GM12891 (cell line): ENCODE measurements at regions not wholly inside any gene's neighbourhood (a gene's known extent, or its start where the extent isn't known, plus 50 kb on each side); places are given as distances from the start of the nearest gene placed in this dataset.
A peak's percentile ranks its signal among the peaks of the same experiment; 100 is the strongest.

Source experiments
- DNase-seq: peaks from one replicate; pipeline ENCODE4 v3.0.0; 2011; ENCODE audit warnings: low spot score; ENCODE audit not compliant: insufficient read length
- FAIRE-seq: peaks from 2 replicates; lab custom pipeline; 2011; peaks lifted over from hg19 to GRCh38; lab: Jason Lieb, UNC
- PAX5 ChIP-seq: IDR thresholded peaks from 2 replicates; pipeline ENCODE4 v1.6.1; 2011; ENCODE audit warnings: low read length, moderate library complexity, mild to moderate bottlenecking; ENCODE audit not compliant: insufficient read depth, severe bottlenecking
- POLR2A ChIP-seq: IDR thresholded peaks from 2 replicates; pipeline ENCODE4 v1.6.1; 2011; ENCODE audit warnings: low read depth, low read length, control low read depth
- POLR2AphosphoS5 ChIP-seq: IDR thresholded peaks from 2 replicates; pipeline ENCODE4 v1.6.1; 2011; ENCODE audit warnings: low read depth, low read length, control low read depth
- POU2F2 ChIP-seq: IDR thresholded peaks from 2 replicates; pipeline ENCODE4 v1.6.1; 2011; ENCODE audit warnings: low read depth, mild to moderate bottlenecking, control low read depth, low read length, moderate library complexity
- SPI1 ChIP-seq: IDR thresholded peaks from 2 replicates; pipeline ENCODE4 v1.6.1; 2011; ENCODE audit warnings: low read depth, low read length, control low read depth
- TAF1 ChIP-seq: IDR thresholded peaks from 2 replicates; pipeline ENCODE4 v1.6.1; 2011; ENCODE audit warnings: low read depth, low read length, control low read depth

DNA sequence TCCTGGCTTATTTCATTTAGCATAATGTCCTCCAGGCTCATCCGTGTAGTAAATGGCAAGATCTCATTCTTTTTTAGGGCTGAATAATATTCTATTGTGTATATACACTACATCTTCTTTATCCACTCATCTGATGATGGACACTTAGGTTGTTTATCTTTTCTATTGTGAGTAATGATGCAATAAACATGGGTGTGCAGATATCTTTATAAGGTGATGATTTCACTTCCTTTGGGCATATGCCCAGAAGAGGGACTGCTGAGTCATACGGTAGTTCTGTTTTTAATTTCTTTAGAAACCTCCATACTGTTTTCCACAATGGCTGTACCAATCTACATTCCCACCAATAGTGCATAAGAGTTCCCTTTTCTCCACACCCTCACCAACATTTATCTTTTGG lies 317.6 kb upstream of the CNKSR2 start:
- no peak for TF ChIP-seq TAF1
- no peak for TF ChIP-seq PAX5
- TF ChIP-seq POLR2A = no peak
- TF ChIP-seq POU2F2 = no peak
- no peak for TF ChIP-seq POLR2AphosphoS5
- no peak for TF ChIP-seq SPI1
- DNase-seq (no peak), FAIRE-seq (no peak)

DNA sequence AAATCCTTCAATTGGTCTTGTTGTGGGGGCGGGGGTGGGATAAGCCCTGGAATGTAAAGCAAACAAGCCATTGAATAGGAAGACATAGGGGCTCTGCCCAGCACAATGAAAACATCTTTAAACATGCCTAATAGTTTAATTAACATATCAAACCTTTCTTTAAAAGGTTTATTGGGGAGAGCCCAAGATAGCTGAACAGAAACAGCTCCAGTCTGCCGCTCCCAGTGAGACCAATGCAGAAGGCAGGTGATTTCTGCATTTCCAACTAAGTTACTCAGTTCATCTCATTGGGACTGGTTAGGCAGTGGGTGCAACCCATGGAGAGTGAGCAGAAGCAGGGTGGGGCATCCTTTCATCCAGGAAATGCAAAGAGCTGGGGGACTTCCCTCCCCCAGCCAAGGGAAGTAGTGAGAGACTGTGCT lies 327.2 kb upstream of the CNKSR2 start:
- TF ChIP-seq POLR2A = no peak
- TF ChIP-seq PAX5 = no peak
- TF ChIP-seq TAF1 = no peak
- TF ChIP-seq POLR2AphosphoS5 = no peak
- no peak for TF ChIP-seq POU2F2
- no peak for TF ChIP-seq SPI1
- DNase-seq (no peak), FAIRE-seq (no peak)

DNA sequence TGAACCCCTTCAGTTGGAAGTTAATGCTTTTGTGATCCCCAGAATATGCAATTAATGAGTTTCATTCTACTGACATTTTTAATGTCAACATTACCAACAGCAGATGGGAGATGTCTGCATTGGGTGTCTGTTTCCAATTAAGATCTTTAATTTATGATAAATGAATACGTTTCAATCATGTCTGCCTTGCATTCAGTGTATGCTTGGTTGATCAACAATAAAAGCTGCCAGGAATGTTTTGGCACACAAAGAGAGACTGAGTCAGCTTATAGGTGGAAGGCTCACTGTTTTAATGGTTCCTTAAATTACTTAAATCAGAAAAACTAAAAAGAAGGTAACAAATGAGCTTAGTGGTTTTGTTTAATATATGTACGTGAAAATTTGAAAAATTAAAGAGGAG lies 359.9 kb upstream of the CNKSR2 start:
- no peak for FAIRE-seq
- TF ChIP-seq TAF1 = no peak
- no peak for TF ChIP-seq SPI1
- no peak for TF ChIP-seq PAX5
- no peak for TF ChIP-seq POLR2A
- TF ChIP-seq POU2F2 = no peak
- TF ChIP-seq POLR2AphosphoS5 = no peak
- no peak for DNase-seq

DNA sequence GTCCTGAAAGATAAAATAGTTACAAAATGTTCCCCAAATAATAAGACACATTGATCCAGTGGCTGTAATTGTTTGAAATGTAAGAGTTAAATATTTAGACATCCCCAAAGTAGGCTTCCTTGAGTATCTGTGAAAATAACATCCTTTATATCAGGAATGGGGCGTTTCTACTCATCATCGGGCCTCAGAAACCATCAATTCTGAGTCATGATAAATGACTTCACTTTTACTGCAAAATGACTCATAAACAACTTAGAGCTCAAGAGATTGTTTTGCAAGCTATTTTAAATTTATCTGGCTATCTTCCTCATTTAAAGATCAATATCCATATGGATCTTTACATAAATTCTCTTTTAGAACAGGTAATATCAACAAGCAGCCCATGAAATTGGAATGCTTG lies 369.4 kb upstream of the CNKSR2 start:
- no peak for DNase-seq
- TF ChIP-seq TAF1 (no peak), POLR2AphosphoS5 (no peak)
- no peak for FAIRE-seq

DNA sequence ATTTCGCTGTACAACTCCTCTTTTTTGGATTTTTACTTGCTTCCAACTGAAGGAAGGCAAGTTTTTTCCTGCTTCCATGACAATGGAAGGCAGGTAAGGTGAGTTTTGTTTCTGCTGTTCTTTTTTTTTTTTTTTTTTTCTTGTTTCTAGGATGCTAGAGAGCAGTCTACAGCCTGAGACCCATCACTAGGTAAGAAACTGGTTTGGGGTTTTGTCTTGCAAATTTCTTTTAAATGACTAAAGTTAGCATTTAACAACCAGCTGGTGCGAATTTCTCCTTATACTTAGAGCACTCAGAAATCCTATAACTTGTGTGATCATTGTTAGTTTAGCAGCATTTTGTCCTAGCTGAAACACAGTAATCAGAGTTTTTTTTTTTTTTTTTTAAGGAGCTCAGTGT lies 378.4 kb upstream of the CNKSR2 start:
- FAIRE-seq (no peak), DNase-seq (no peak)
- no peak for TF ChIP-seq POU2F2
- TF ChIP-seq POLR2A = no peak
- TF ChIP-seq TAF1 = no peak
- no peak for TF ChIP-seq SPI1
- no peak for TF ChIP-seq PAX5
- no peak for TF ChIP-seq POLR2AphosphoS5

DNA sequence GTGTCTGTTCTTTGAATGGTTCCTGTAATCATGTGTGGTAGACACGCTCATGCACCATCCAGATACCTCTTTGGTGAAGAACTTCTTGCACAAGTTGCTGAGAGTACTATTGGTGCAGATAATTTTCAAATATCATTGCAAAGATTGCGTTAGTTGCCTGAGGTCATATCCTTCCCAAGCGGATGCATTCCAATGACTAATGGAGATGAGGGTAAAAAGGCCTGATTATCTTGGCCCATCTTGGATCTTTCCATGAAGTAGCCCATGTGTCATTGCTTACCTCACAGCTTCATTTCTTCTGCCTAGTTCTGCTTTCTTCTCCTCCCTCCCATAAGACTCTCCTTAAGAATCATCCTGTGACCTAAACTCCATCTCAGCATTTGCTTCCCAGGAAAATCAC lies 384.9 kb upstream of the CNKSR2 start:
- TF ChIP-seq POU2F2 = no peak
- TF ChIP-seq PAX5 = no peak
- DNase-seq (no peak), FAIRE-seq (no peak)

DNA sequence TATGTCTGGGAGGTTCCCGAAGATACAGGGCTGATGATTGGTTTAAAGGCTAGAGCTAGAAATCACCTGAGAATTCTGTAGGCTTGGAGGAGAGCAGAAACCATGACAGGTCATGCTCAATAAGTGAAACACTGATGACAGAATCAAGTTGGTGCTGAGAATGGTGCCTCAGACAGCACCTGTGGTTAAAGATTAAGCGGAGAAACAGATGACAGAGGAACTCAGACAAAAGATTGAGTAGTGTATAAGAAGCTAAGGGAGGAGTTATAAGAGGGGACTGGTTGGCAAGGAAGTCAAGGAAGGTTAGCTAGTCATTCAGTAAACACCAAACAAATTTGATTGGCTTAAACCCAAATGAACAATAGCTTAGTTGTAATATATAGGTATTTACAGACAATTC lies 385.4 kb upstream of the CNKSR2 start:
- no peak for TF ChIP-seq TAF1
- TF ChIP-seq POLR2AphosphoS5 = no peak
- TF ChIP-seq POU2F2 = no peak
- no peak for TF ChIP-seq SPI1
- no peak for TF ChIP-seq PAX5
- TF ChIP-seq POLR2A = no peak
- FAIRE-seq = peak; percentile 5
- no peak for DNase-seq

DNA sequence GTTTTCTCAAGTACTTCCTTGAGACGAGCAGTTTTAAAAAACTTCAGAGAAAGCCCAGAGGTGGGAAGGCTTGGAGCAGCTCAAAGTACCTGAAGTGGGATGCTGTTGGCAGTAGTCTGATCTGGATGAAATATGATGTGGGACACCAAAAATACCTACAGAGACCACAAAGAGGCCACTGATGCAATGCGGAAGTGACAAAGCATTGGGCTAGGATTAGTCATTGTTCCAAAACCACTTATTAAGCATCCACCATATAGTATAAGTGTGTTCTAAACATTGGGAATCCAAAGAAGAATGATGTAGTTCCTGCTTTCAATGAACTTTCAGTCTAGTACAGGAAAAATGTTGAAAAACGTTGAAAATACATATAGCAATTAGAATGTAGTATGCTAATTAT lies 386.1 kb upstream of the CNKSR2 start:
- TF ChIP-seq TAF1 (no peak), POLR2A (no peak), POLR2AphosphoS5 (no peak), PAX5 (no peak), POU2F2 (no peak), SPI1 (no peak)
- FAIRE-seq (no peak), DNase-seq (no peak)

DNA sequence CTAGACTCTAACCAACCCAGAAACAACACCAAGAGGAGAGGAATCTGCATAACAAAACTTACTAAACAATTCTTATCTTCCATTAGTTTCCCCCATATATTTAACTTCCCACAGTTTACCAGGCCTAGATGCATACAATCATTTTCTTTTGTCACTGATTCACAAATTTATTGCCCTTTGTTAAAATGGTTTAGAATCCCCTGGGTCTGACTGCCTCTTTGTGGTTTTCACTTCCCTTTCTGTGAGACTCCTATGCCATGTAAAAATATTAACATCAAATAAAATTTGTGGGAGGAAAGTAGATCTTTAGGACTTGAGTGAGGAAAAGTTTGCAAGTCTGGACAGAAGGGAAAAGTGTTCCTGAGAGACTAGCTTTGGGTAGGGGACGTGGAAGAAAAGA lies 393.8 kb upstream of the CNKSR2 start:
- DNase-seq (no peak), FAIRE-seq (no peak)

DNA sequence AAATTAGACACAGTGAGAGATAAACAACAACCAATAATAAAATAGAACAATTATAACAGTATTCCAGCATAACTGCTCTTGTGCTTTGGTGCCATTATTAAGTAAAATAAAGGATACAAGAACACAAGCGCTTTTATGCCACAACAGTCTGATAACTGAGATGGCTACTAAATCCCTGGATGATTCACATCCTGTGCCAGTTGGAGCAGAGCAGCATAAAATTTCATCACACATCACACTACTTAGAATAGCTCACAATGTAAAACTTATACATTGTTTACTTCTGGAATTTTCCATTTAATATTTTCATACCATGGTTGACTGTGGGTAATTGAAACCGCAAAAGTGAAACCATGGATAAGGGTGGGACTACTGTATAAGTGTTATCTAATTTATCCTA lies 399.9 kb upstream of the CNKSR2 start:
- TF ChIP-seq POU2F2 (no peak), SPI1 (no peak), POLR2AphosphoS5 (no peak)
- no peak for FAIRE-seq
- no peak for DNase-seq

More for the DNA sequence above, 393.8 kb upstream of the CNKSR2 start:
- TF ChIP-seq POLR2A = no peak

DNA sequence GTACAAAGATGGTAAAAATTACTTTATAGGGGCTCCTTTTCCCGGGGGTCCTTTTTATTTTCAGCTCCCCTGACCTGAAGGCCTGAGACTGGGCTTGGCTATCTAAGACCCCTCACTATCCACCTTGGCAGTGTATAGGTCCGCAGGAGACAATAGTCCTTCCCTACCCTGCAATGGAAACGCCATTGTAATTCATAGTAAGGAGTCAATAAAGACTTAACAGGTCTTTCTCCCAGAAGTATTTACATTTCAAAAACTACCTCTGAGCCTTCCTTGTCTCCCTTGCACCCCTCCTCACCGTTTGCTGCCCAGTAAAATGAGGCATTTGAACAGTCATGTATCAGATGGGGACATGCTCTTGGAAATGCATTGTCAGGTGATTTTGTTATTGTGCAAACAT lies 401.2 kb upstream of the CNKSR2 start:
- no peak for DNase-seq
- FAIRE-seq = no peak
- no peak for TF ChIP-seq POU2F2
- TF ChIP-seq POLR2AphosphoS5 = no peak
- TF ChIP-seq POLR2A = no peak
- TF ChIP-seq TAF1 = no peak
- TF ChIP-seq SPI1 = no peak
- TF ChIP-seq PAX5 = no peak
